GM20000 (cell line): ENCODE measurements at regions not wholly inside any gene's neighbourhood (a gene's known extent, or its start where the extent isn't known, plus 50 kb on each side); places are given as distances from the start of the nearest gene placed in this dataset.
A peak's percentile ranks its signal among the peaks of the same experiment; 100 is the strongest.

Experiments
- DNase-seq: peaks from one replicate; pipeline ENCODE4 v3.0.0; 2012; ENCODE audit warnings: low spot score
- CTCF ChIP-seq: IDR thresholded peaks from 2 replicates; pipeline ENCODE4 v1.5.1; 2012; ENCODE audit warnings: mild to moderate bottlenecking, control low read depth; ENCODE audit errors: extremely low read depth, missing control alignments

DNA sequence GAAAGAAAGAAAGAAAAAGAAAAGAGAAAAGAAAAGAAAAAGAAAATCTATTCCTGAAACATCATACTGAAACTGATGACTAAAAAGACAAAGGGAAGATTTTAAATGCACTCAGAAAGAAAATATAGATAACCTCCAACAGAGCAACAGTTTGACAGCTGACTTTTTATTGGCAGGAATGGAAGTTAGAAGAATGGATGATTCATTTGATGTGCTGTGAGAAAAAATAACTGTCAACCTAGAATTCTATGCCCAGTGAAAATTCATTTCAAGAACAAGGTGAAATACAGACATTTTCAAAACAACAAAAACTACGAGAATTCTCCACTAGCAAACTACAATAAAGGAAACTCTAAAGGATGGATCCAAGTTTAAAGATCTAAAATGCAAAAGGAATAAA lies 50.5 kb upstream of the HSPA12A start:
- no peak for DNase-seq
- no peak for TF ChIP-seq CTCF

DNA sequence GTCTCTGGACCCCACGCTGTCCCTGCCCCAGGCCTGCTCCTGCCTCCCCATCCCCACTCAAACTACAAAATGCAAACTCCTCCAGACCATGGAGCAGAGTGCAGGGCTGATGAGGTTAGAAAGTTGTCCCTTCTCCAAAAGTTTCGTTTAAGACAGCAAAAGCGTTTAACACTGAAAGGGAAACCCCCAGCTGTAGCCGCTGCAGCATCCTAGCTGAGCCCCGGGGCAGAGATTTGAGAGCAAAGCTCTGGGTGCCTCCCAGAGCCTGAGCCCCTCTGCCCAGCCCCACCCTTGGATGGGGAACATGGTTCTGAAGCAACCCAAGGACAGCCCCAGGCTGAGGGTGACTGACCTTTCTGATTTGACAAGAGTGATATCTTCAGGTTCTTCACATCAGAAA lies 52.8 kb upstream of the ENO4 start:
- no peak for DNase-seq
- TF ChIP-seq CTCF, result no peak

DNA sequence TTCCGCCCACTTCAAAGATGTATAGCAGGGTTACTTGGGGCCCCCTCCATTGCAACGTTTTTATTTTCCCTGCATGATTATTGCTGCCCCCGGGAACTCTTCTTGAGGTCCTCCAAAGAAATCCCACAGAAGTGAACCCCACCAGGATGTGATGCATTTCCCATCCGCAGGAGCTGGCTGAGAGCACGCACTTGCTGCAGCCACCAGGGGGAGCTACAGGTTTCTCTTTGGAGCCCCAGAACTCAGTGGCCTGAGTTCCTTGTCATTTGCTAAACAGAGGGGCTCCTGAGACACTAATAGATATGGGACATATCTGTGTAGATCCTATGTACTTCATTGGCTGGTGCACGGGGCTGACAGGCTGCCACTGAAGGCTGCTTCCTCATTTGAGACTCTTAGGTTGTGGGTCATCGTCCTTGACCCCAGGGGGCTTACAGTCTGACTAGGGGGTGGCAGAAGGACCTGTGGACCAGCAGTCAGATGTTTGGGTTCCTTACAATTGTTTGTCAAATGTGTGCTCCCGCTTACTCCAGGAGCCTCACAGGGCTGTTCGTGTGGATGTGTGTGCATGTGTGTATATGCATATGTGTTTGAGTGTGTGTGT lies 52.3 kb upstream of the ENO4 start:
- peak; percentile 89 for TF ChIP-seq CTCF
- peak; percentile 76 for DNase-seq

GRCh38 chr10:116798859-116799258 lies 50.4 kb upstream of the ENO4 start:
- no peak for TF ChIP-seq CTCF
- no peak for DNase-seq
